ENCODE measurements at regions not wholly inside any gene's neighbourhood (a gene's known extent, or its start where the extent isn't known, plus 50 kb on each side); places are given as distances from the start of the nearest gene placed in this dataset.
A peak's percentile ranks its signal among the peaks of the same experiment; 100 is the strongest.

GRCh38 chr11:19541521-19542049 lies 171.1 kb upstream of the NAV2 start:
- TF ChIP-seq JUND (IDR thresholded peaks at IDR 0.05; ENCODE audit: low read depth) = no peak
- in situ Hi-C loops (cut with HindIII; ENCODE audit: low pct_unique_long_range_greater_than_20kb, low sequenced_read_pairs) = no loop called here
- no peak for DNase-seq (ENCODE audit: low read depth in 1 of 2, low spot score in 1 of 2)

- in situ Hi-C loops (cut with HindIII; ENCODE audit: low pct_unique_long_range_greater_than_20kb, low sequenced_read_pairs) = no loop called here
- DNase-seq (ENCODE audit: low read depth in 1 of 2, low spot score in 1 of 2) = no peak
- no peak for TF ChIP-seq JUND (IDR thresholded peaks at IDR 0.05; ENCODE audit: low read depth)
Observed at GRCh38 chr11:19539861-19540260, 172.8 kb upstream of the NAV2 start.

GRCh38 chr11:19537803-19538453 lies 174.7 kb upstream of the NAV2 start:
- in situ Hi-C loops (cut with HindIII; ENCODE audit: low pct_unique_long_range_greater_than_20kb, low sequenced_read_pairs) = no loop called here
- no peak for TF ChIP-seq JUND (IDR thresholded peaks at IDR 0.05; ENCODE audit: low read depth)
- DNase-seq (ENCODE audit: low read depth in 1 of 2, low spot score in 1 of 2) = no peak

- in situ Hi-C loops (cut with HindIII; ENCODE audit: low pct_unique_long_range_greater_than_20kb, low sequenced_read_pairs) = no loop called here
- no peak for DNase-seq (ENCODE audit: low read depth in 1 of 2, low spot score in 1 of 2)
- TF ChIP-seq JUND (IDR thresholded peaks at IDR 0.05; ENCODE audit: low read depth) = no peak
Observed at GRCh38 chr11:19536131-19536530, 176.5 kb upstream of the NAV2 start.

GRCh38 chr11:19530505-19530904 lies 182.1 kb upstream of the NAV2 start:
- no peak for TF ChIP-seq JUND (IDR thresholded peaks at IDR 0.05; ENCODE audit: low read depth)
- in situ Hi-C loops (cut with HindIII; ENCODE audit: low pct_unique_long_range_greater_than_20kb, low sequenced_read_pairs) = no loop called here
- DNase-seq (ENCODE audit: low read depth in 1 of 2, low spot score in 1 of 2) = no peak

GRCh38 chr11:19526119-19526518 lies 186.5 kb upstream of the NAV2 start:
- TF ChIP-seq JUND (IDR thresholded peaks at IDR 0.05; ENCODE audit: low read depth) = no peak
- in situ Hi-C loops (cut with HindIII; ENCODE audit: low pct_unique_long_range_greater_than_20kb, low sequenced_read_pairs) = no loop called here
- DNase-seq (ENCODE audit: low read depth in 1 of 2, low spot score in 1 of 2) = no peak

- TF ChIP-seq JUND (IDR thresholded peaks at IDR 0.05; ENCODE audit: low read depth) = no peak
- in situ Hi-C loops (cut with HindIII; ENCODE audit: low pct_unique_long_range_greater_than_20kb, low sequenced_read_pairs) = no loop called here
- no peak for DNase-seq (ENCODE audit: low read depth in 1 of 2, low spot score in 1 of 2)
Observed at GRCh38 chr11:19525714-19526113, 186.9 kb upstream of the NAV2 start.

- no peak for DNase-seq (ENCODE audit: low read depth in 1 of 2, low spot score in 1 of 2)
- no peak for TF ChIP-seq JUND (IDR thresholded peaks at IDR 0.05; ENCODE audit: low read depth)
- in situ Hi-C loops (cut with HindIII; ENCODE audit: low pct_unique_long_range_greater_than_20kb, low sequenced_read_pairs) = no loop called here
Observed at GRCh38 chr11:19525276-19525675, 187.4 kb upstream of the NAV2 start.

- DNase-seq (ENCODE audit: low read depth in 1 of 2, low spot score in 1 of 2) = peak; percentile 7 to 21
- TF ChIP-seq JUND (IDR thresholded peaks at IDR 0.05; ENCODE audit: low read depth) = no peak
- in situ Hi-C loops (cut with HindIII; ENCODE audit: low pct_unique_long_range_greater_than_20kb, low sequenced_read_pairs) = no loop called here
Observed at GRCh38 chr11:19524171-19524671, 188.4 kb upstream of the NAV2 start.

GRCh38 chr11:19520681-19521080 lies 192.0 kb upstream of the NAV2 start:
- TF ChIP-seq JUND (IDR thresholded peaks at IDR 0.05; ENCODE audit: low read depth) = no peak
- in situ Hi-C loops (cut with HindIII; ENCODE audit: low pct_unique_long_range_greater_than_20kb, low sequenced_read_pairs) = no loop called here
- no peak for DNase-seq (ENCODE audit: low read depth in 1 of 2, low spot score in 1 of 2)

- DNase-seq (ENCODE audit: low read depth in 1 of 2, low spot score in 1 of 2) = no peak
- no peak for TF ChIP-seq JUND (IDR thresholded peaks at IDR 0.05; ENCODE audit: low read depth)
Observed at GRCh38 chr11:19519912-19520641, 192.6 kb upstream of the NAV2 start.

GRCh38 chr11:19519353-19519752 lies 193.3 kb upstream of the NAV2 start:
- TF ChIP-seq JUND (IDR thresholded peaks at IDR 0.05; ENCODE audit: low read depth) = no peak
- DNase-seq (ENCODE audit: low read depth in 1 of 2, low spot score in 1 of 2) = no peak
- in situ Hi-C loops (cut with HindIII; ENCODE audit: low pct_unique_long_range_greater_than_20kb, low sequenced_read_pairs) = no loop called here

More at GRCh38 chr11:19519912-19520641, 192.6 kb upstream of the NAV2 start:
- in situ Hi-C loops (cut with HindIII; ENCODE audit: low pct_unique_long_range_greater_than_20kb, low sequenced_read_pairs) = no loop called here

- no peak for TF ChIP-seq JUND (IDR thresholded peaks at IDR 0.05; ENCODE audit: low read depth)
- in situ Hi-C loops (cut with HindIII; ENCODE audit: low pct_unique_long_range_greater_than_20kb, low sequenced_read_pairs) = no loop called here
- no peak for DNase-seq (ENCODE audit: low read depth in 1 of 2, low spot score in 1 of 2)
Observed at GRCh38 chr11:19513253-19513652, 199.4 kb upstream of the NAV2 start.

Measured in T47D (cell line).